ENCODE measurements at regions not wholly inside any gene's neighbourhood (a gene's known extent, or its start where the extent isn't known, plus 50 kb on each side); places are given as distances from the start of the nearest gene placed in this dataset.

DNA sequence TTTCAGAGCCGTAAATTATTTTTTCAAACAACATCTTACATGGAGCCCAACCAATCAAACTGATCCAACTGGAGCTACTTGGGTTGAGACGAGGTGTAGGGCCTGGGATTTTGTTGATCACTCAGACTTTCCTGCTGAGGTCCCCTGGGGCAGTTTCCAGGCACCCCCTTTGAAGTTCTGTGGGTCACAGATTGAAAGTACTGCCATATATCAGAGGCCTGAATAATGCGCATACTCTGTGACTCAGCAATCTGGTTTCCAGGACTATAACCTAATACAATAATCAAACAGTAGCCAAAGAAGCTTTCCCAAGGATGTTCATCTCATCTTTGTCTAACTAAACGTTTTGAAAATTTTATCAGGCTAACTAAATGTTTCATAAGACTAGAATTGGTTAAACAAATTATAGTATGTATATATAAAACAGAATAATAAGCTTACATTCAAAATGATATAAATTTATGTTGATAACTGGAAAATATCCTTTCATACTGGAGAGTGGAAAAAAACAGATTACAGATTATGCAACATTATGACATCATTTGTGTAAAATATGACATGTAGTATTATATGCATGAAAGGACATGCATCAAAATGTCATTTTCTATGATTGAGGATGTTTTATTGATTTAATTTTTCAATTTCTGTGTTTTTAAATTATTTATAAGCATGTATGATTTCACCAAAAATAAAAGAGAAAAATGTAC, 617.1 kb downstream of the NTRK3 start:
- no peak for DNase-seq (ENCODE audit: low spot score in 2 of 2)
- in situ Hi-C loops (cut with MboI; ENCODE audit: low sequenced_read_pairs), result no loop called here
- Histone ChIP-seq H3K4me3 (no peak overlapping the region), H3K4me1 (no peaks in the 10 kb centered on the region), H3K36me3 (replicated peaks) (no peaks in the 10 kb centered on the region), H3K27me3 (ENCODE audit: low read depth) (no peaks in the 10 kb centered on the region), H3K9me3 (peaks cover 4% of the 10 kb centered on the region; the same call in 1 of the 2 replicates)

DNA sequence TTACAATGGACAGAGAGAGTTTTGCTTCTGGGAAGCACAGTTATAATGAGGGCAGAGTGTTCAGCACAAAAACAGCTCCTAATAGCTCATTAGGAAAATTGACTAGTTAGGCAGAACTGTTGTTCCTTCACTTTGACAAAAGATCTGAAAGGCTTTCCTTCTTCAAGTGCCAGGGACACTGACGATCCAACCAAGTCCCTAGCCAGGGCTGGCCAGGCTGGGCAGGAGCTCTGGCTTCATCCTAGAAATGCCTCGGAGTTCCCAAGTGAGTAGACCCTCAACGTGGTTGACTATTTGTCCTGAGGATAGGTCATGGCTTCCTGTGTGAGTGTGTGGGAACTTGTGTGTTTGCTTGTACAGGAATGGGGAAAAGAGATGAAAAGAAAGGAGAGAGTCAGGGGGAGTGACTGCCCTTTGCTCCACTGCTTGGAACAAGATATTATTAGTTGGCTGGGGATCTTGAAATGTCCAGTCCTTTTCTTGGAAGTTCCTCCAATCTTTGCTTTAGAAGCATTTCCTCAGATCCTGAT, 617.9 kb downstream of the NTRK3 start:
- H3K4me3 ChIP-seq, result no peak overlapping the region
- H3K36me3 ChIP-seq (replicated peaks), result no peaks in the 10 kb centered on the region
- no peak for DNase-seq (ENCODE audit: low spot score in 2 of 2)
- H3K9me3 ChIP-seq, result peaks cover 4% of the 10 kb centered on the region; the same call in 1 of the 2 replicates
- no peaks in the 10 kb centered on the region for H3K4me1 ChIP-seq
- in situ Hi-C loops (cut with MboI; ENCODE audit: low sequenced_read_pairs), result no loop called here
- no peaks in the 10 kb centered on the region for H3K27me3 ChIP-seq (ENCODE audit: low read depth)

DNA sequence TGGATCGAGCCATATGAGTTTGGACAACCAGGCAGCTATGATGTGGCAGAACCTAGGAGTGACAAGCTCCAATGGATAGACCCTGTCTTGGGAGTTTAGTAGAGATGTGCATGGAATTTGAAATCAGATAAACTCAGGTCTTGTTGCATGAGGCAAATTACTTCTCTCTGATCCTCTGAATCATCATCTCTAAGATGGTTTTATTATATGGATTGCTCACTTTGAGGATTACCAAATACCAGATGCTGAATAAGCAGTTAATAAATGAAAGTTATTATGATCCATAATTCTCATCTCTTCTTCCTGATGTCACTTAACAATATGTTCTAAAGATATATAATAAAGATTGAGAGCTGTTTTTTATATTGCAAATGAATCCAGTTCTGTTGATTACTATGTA, 622.2 kb downstream of the NTRK3 start:
- H3K4me3 ChIP-seq, result no peak overlapping the region
- no peaks in the 10 kb centered on the region for H3K36me3 ChIP-seq (replicated peaks)
- H3K27me3 ChIP-seq (ENCODE audit: low read depth), result no peaks in the 10 kb centered on the region
- in situ Hi-C loops (cut with MboI; ENCODE audit: low sequenced_read_pairs), result no loop called here
- no peak for DNase-seq (ENCODE audit: low spot score in 2 of 2)
- no peaks in the 10 kb centered on the region for H3K4me1 ChIP-seq
- peaks cover 4% of the 10 kb centered on the region for H3K9me3 ChIP-seq

DNA sequence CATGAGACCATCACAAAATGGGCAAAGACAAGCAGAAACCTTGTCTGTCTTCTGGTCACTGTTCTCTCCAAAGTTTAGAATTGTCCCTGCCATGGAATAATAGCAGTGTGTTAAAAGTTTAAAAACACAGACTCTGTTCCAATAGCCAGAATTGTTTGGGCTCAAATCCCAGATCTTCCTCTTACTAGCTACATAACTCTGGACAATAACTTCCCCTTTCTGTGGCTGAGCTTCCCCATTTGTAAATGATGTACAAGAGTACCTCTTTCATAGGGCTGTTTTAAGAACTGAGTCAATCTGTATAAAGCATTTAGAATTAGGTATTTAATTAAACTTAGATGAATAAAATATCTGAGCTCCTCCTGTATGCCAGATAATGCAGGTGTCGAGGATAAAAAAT, 623.0 kb downstream of the NTRK3 start:
- in situ Hi-C loops (cut with MboI; ENCODE audit: low sequenced_read_pairs), result no loop called here
- Histone ChIP-seq H3K36me3 (replicated peaks) (no peaks in the 10 kb centered on the region), H3K9me3 (peaks cover 7% of the 10 kb centered on the region), H3K27me3 (ENCODE audit: low read depth) (no peaks in the 10 kb centered on the region), H3K4me3 (no peak overlapping the region), H3K4me1 (no peaks in the 10 kb centered on the region)
- no peak for DNase-seq (ENCODE audit: low spot score in 2 of 2)

DNA sequence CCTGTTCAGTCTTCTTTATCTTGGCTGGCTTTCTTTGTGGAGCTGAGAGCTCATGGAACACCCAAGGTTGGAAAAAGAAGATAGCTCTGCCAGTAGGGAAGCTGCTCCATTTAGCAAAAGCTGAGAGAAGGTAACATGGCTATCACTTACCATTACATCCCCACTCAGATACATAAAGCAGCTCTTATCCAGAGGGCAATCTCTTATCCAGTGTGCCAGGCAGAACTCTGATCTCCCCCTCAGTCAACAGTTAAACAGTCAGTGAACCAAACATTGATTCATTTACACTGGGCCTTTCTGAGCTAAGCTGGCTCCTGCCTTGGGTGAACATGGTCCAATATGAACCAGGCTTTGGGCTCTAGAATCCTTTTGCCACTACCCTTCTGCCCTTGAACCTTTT, 624.2 kb downstream of the NTRK3 start:
- Histone ChIP-seq H3K27me3 (ENCODE audit: low read depth) (no peaks in the 10 kb centered on the region), H3K9me3 (peaks cover 7% of the 10 kb centered on the region), H3K4me3 (no peak overlapping the region), H3K4me1 (no peaks in the 10 kb centered on the region), H3K36me3 (replicated peaks) (no peaks in the 10 kb centered on the region)
- DNase-seq (ENCODE audit: low spot score in 2 of 2), result no peak
- in situ Hi-C loops (cut with MboI; ENCODE audit: low sequenced_read_pairs), result no loop called here

DNA sequence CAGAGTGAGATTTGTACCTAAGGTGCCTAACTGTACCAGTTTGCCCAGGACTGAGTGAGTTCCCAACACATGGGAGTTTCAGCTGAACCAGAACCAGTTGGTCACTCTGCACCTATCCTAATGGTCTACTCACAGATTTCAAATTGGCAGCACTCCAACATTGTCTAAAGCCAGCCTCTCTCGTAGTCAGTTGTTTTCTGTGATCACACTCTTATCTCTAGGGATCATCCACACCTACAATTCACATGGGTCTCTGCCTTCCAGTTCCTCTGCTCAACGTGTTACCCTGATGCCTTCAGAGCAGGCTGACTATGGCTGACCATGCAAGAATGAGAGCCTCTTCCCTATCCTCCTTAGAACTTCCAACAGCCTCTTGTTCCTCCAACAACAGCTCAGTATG, 624.8 kb downstream of the NTRK3 start:
- DNase-seq (ENCODE audit: low spot score in 2 of 2), result no peak
- no peaks in the 10 kb centered on the region for H3K27me3 ChIP-seq (ENCODE audit: low read depth)
- in situ Hi-C loops (cut with MboI; ENCODE audit: low sequenced_read_pairs), result no loop called here
- no peaks in the 10 kb centered on the region for H3K4me1 ChIP-seq
- H3K4me3 ChIP-seq, result no peak overlapping the region
- no peaks in the 10 kb centered on the region for H3K36me3 ChIP-seq (replicated peaks)
- H3K9me3 ChIP-seq, result peaks cover 7% of the 10 kb centered on the region

DNA sequence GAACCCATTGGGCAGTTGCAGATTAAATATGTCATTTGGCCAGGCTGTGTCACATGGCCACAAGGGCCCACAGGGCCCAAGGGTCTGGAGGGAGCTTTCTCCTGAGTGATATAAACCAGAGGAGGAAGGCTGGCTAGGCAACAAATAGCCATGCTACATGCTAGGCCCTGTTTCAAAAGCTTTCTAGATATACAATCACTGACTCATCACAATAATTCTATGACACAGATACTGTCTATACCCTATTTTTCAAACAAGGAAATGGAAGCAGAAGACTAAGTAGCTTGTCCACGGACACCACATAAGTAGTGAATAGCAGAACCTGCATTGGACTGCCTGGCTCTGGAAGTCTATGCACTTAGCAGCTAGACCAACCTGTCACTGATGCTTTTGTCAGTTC, 625.4 kb downstream of the NTRK3 start:
- H3K27me3 ChIP-seq (ENCODE audit: low read depth), result no peaks in the 10 kb centered on the region
- in situ Hi-C loops (cut with MboI; ENCODE audit: low sequenced_read_pairs), result no loop called here
- DNase-seq (ENCODE audit: low spot score in 2 of 2), result no peak

DNA sequence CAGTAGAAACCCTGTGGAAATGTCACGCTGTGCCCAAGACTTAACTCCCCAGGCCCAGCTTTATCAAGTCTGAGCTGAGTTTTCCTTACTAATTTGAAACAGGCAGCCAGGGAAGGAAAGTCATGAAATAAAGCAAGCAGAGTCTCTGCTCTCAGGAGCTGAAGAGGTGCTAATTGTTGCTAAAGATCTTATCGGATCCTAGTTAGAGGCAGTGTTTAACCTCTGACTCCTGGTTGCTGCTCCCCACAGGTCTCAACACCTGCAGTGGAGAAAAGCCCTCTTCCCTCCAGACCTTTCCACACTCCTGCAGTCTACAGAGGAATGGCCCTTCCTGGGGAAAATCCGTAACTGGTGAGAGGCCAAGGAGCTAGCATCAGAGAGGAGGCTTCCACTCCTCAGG, 628.2 kb downstream of the NTRK3 start:
- DNase-seq (ENCODE audit: low spot score in 2 of 2), result no peak
- in situ Hi-C loops (cut with MboI; ENCODE audit: low sequenced_read_pairs), result no loop called here

More for the DNA sequence above, 625.4 kb downstream of the NTRK3 start:
- Histone ChIP-seq H3K36me3 (replicated peaks) (no peaks in the 10 kb centered on the region), H3K4me3 (no peak overlapping the region), H3K9me3 (peaks cover 4% of the 10 kb centered on the region), H3K4me1 (no peaks in the 10 kb centered on the region)

DNA sequence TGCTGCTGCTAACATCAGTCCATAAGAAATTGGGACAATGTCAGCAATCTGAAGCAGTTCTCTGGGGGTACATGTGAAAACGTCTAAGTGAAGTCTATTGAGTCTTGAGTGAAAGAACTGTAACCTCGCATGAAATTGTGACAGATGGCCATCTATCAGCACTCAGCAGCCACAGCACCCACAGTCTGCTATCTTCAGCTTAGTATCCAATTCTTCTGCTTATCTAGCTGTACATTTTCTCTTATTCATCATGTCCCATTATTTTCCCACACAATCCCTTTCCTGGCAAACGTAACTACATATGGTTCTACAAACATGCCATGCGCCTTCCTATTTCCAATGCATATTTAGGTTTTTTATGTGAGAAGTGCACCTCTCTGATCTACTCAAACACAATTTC, 629.7 kb downstream of the NTRK3 start:
- Histone ChIP-seq H3K36me3 (replicated peaks) (no peaks in the 10 kb centered on the region), H3K27me3 (ENCODE audit: low read depth) (no peaks in the 10 kb centered on the region), H3K4me3 (no peak overlapping the region), H3K4me1 (no peaks in the 10 kb centered on the region), H3K9me3 (peaks cover 9% of the 10 kb centered on the region)
- in situ Hi-C loops (cut with MboI; ENCODE audit: low sequenced_read_pairs), result no loop called here
- DNase-seq (ENCODE audit: low spot score in 2 of 2), result no peak

More for the DNA sequence above, 628.2 kb downstream of the NTRK3 start:
- no peaks in the 10 kb centered on the region for H3K36me3 ChIP-seq (replicated peaks)
- no peaks in the 10 kb centered on the region for H3K27me3 ChIP-seq (ENCODE audit: low read depth)
- no peaks in the 10 kb centered on the region for H3K4me1 ChIP-seq
- H3K4me3 ChIP-seq, result no peak overlapping the region
- H3K9me3 ChIP-seq, result peaks cover 3% of the 10 kb centered on the region

DNA sequence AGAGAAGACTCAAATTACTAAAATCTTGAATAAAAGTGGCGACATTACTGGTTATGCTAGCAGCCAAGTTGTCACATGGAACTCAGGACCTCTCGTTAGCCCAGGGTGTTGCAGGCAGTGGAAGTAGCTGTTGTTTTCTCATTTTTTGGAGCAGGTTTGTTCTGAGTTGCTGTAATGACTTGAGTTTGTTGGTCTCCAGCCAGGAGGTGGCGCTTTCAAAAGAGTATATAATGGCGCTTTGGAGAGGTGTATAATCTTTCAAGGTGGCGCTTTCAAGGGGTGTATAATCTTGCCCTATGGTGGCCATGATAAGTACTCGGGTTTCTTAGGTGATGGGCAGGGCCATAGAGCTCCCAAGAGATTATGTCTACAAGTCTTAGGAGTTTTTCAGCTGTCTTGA, 632.7 kb downstream of the NTRK3 start:
- in situ Hi-C loops (cut with MboI; ENCODE audit: low sequenced_read_pairs), result no loop called here
- Histone ChIP-seq H3K36me3 (replicated peaks) (no peaks in the 10 kb centered on the region), H3K27me3 (ENCODE audit: low read depth) (no peaks in the 10 kb centered on the region), H3K9me3 (peaks cover 6% of the 10 kb centered on the region; the same call in 1 of the 2 replicates), H3K4me3 (no peak overlapping the region), H3K4me1 (no peaks in the 10 kb centered on the region)
- peak in 1 of 2 experiments; percentile 14 for DNase-seq (ENCODE audit: low spot score in 2 of 2)

DNA sequence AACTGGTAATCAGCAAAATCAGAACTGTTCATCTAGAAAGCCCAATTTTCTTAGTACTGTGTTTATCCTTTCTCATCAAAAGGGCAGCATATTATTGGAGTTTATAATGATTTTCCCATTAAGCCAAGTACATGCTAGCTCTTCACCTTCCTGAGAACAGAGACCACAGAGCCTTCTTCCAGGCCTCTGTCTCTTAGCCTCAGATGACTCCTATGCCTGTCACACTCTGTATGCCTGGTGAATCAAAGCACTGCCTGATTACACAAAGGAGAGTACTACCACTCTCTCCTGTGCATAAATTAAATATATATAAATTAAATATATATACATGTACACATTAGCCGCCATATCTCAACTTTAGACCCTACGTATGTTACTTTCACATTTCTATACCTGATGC, 636.1 kb downstream of the NTRK3 start:
- in situ Hi-C loops (cut with MboI; ENCODE audit: low sequenced_read_pairs), result no loop called here
- Histone ChIP-seq H3K36me3 (replicated peaks) (no peaks in the 10 kb centered on the region), H3K4me1 (no peaks in the 10 kb centered on the region), H3K27me3 (ENCODE audit: low read depth) (no peaks in the 10 kb centered on the region), H3K9me3 (peaks cover 8% of the 10 kb centered on the region; the same call in 1 of the 2 replicates), H3K4me3 (no peak overlapping the region)
- DNase-seq (ENCODE audit: low spot score in 2 of 2), result no peak

DNA sequence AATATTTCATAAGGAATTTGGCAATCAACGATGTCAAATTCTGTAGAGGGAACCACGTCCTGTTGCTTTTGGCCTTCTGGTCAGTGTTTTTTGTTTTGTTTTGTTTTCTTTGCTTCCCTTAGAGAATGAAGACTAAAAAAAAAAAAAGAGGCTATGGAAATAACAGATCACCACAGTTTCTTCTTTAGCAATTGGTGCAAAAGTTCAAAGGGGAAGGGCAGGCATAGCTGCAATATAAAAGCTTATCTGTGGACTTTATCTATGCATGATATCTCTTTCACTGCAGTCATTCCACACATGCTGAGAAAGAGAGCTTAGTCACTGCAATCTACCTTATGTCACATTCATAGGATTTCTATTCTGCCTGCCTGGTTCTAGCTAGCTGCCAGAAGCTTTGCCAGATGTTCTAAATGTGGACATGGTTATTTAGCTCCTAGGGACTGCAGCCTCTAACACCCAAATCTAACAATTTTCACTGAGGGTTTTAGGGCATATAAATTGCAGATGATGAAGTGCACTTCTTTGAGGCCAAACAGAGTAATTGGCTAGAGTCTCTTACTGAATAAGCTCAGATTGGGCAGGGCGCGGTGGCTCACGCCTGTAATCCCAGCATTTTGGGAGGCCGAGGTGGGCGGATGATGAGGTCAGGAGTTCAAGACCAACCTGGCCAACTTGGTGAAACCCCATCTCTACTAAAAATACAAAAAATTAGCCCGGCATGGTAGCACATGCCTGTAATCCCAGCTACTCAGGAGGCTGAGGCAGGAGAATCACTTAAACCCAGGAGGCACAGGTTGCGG, 637.2 kb downstream of the NTRK3 start:
- in situ Hi-C loops (cut with MboI; ENCODE audit: low sequenced_read_pairs), result no loop called here
- H3K9me3 ChIP-seq, result peaks cover 8% of the 10 kb centered on the region; the same call in 1 of the 2 replicates
- no peaks in the 10 kb centered on the region for H3K36me3 ChIP-seq (replicated peaks)
- no peak overlapping the region for H3K4me3 ChIP-seq
- DNase-seq (ENCODE audit: low spot score in 2 of 2), result no peak
- no peaks in the 10 kb centered on the region for H3K27me3 ChIP-seq (ENCODE audit: low read depth)
- no peaks in the 10 kb centered on the region for H3K4me1 ChIP-seq

DNA sequence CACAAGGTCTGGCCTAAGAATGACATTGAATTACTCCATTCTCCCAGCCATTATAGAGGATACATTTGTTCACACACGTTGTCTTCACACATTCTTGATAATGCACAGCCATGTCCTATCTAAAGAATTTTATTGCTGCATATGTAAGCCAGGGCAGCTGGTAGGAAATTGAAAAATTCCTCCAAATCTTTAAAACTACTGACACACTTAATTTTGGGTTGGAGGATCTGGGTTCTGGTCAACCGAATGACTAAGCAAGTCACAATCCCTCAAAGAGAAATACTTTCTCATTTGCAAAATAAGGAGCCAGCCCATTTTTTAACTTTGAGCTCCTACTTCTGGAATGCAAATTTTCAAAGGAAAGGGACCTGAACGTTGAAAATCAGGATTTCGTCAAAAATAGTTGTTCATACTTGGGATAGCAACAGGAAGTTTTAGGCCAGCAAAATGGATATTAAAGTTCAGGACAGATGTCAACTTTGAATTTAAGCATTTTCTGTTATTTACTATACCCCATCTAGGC, 638.3 kb downstream of the NTRK3 start:
- H3K9me3 ChIP-seq, result peaks cover 8% of the 10 kb centered on the region; the same call in 1 of the 2 replicates
- no peaks in the 10 kb centered on the region for H3K27me3 ChIP-seq (ENCODE audit: low read depth)
- no peak overlapping the region for H3K4me3 ChIP-seq
- in situ Hi-C loops (cut with MboI; ENCODE audit: low sequenced_read_pairs), result no loop called here
- no peak for DNase-seq (ENCODE audit: low spot score in 2 of 2)
- H3K4me1 ChIP-seq, result no peaks in the 10 kb centered on the region
- H3K36me3 ChIP-seq (replicated peaks), result no peaks in the 10 kb centered on the region

DNA sequence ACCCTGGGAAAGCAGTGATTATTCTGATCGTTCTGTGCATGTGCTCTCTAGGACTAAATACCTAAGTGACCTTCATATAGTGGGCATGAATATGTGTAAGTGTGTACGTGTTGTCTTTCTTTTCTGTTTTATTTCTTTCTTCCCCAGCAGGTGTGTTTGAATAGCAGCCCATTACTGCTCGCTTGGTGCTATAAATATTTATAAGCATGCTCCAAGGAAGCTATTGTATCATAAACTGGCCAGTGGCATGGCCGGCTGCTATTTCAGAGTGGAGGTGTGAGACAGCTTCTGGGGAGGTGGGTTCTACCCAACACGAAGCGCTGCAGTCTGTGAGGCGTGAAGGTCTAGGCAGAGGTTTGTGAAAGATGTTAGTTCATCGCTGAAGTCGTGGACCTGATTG, 641.8 kb downstream of the NTRK3 start:
- peaks cover 5% of the 10 kb centered on the region; the same call in 1 of the 2 replicates for H3K9me3 ChIP-seq
- no peaks in the 10 kb centered on the region for H3K36me3 ChIP-seq (replicated peaks)
- H3K4me3 ChIP-seq, result no peak overlapping the region
- no peak for DNase-seq (ENCODE audit: low spot score in 2 of 2)
- no peaks in the 10 kb centered on the region for H3K4me1 ChIP-seq
- H3K27me3 ChIP-seq (ENCODE audit: low read depth), result no peaks in the 10 kb centered on the region
- in situ Hi-C loops (cut with MboI; ENCODE audit: low sequenced_read_pairs), result no loop called here
